Prostate gland (tissue), 2 donors: ENCODE measurements at regions not wholly inside any gene's neighbourhood (a gene's known extent, or its start where the extent isn't known, plus 50 kb on each side); places are given as distances from the start of the nearest gene placed in this dataset.

Experiments used
- DNase-seq: peaks from one replicate; pipeline ENCODE4 v3.0.0-alpha.2; 2019; ENCODE audit warnings: low spot score
- H3K27ac ChIP-seq, 2 donors: fragments of 200-600 bp; sonication (generic); 2 replicates each; pipeline ENCODE4 v1.5.1; 2017 to 2019
- H3K27me3 ChIP-seq: fragments of 200-600 bp; sonication (generic); replicated peaks from 2 replicates; pipeline ENCODE4 v1.5.1; 2019; ENCODE audit not compliant: insufficient read depth
- H3K36me3 ChIP-seq, 2 donors: fragments of 200-600 bp; sonication (generic); 1 replicate in 1 of 2; 2 replicates in 1 of 2; pipeline versions ENCODE4 v1.5.1 to v1.8.1; 2017 to 2019
- H3K4me1 ChIP-seq: fragments of 200-600 bp; sonication (generic); replicated peaks from 2 replicates; pipeline ENCODE4 v1.5.1; 2019
- H3K4me3 ChIP-seq, 2 donors: fragments of 200-600 bp; sonication (generic); 2 replicates each; pipeline ENCODE4 v1.5.1; 2017 to 2019
- H3K9me3 ChIP-seq: fragments of 200-600 bp; sonication (generic); 2 replicates; pipeline ENCODE4 v1.5.1; 2017
- POLR2A ChIP-seq: fragments of 450-650 bp; IDR thresholded peaks from one replicate; pipeline ENCODE4 v1.6.1; 2016; ENCODE audit warnings: antibody characterized with exemption, mild to moderate bottlenecking
- POLR2AphosphoS5 ChIP-seq: sonication (generic); formaldehyde crosslinking; IDR thresholded peaks from one replicate; pipeline ENCODE4 v1.6.1; 2017; ENCODE audit warnings: antibody characterized with exemption
- WGBS: methylation state at CpG from one replicate; pipeline ENCODE4 v1.1.5; 2018; 5-methylcytosine and 5-hydroxymethylcytosine counted together
- intact Hi-C: fragments of 100-400 bp; cut with DNase I; formaldehyde crosslinking; loops from one replicate; pipeline ENCODE4 v1.14.2; 2022
- TF ChIP-seq, protein P1 (sequence below), 4 experiments: fragments of 200-600 bp in 2 of 4; fragments of 450-650 bp in 2 of 4; sonication (generic) in 2 of 4; IDR thresholded peaks; 1 replicate in 3 of 4; 2 replicates in 1 of 4; pipeline ENCODE4 v1.5.1; 2016 to 2019; ENCODE audit warnings: antibody characterized with exemption in 4 of 4, mild to moderate bottlenecking in 2 of 4, moderate library complexity in 2 of 4

DNA sequence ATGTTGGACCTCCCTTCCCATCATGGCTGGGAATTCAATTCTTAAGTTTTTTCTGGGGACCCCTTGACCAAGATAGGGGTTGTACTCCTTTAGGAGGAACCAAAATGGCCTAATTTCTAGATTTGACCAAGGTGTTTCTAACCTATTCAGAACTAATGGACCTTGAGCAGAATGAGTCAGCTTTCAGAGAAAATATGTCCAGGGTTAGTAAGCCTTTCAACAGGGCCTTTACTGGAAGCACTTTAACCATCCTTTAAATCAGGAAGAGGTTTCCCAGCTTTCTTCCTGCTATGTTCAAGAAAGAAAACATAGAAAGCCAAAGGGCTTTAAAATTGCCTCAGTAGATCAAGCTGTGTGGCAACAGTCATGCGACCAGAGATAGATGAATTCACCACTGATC lies 1184.9 kb upstream of the ACVR2A start:
- WGBS, result 93% methylated on average over 1 of the region's 1 CpG
- DNase-seq, result no peak
- no peak overlapping the region for H3K27ac ChIP-seq
- H3K4me1 ChIP-seq, result no peaks in the 10 kb centered on the region
- no peak overlapping the region for H3K4me3 ChIP-seq
- intact Hi-C loops, result no loop called here
- TF ChIP-seq, protein P1, sequence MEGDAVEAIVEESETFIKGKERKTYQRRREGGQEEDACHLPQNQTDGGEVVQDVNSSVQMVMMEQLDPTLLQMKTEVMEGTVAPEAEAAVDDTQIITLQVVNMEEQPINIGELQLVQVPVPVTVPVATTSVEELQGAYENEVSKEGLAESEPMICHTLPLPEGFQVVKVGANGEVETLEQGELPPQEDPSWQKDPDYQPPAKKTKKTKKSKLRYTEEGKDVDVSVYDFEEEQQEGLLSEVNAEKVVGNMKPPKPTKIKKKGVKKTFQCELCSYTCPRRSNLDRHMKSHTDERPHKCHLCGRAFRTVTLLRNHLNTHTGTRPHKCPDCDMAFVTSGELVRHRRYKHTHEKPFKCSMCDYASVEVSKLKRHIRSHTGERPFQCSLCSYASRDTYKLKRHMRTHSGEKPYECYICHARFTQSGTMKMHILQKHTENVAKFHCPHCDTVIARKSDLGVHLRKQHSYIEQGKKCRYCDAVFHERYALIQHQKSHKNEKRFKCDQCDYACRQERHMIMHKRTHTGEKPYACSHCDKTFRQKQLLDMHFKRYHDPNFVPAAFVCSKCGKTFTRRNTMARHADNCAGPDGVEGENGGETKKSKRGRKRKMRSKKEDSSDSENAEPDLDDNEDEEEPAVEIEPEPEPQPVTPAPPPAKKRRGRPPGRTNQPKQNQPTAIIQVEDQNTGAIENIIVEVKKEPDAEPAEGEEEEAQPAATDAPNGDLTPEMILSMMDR (IDR thresholded peaks at IDR 0.05), result no peak
- TF ChIP-seq POLR2A, result no peak
- TF ChIP-seq POLR2AphosphoS5, result no peak
- no peaks in the 10 kb centered on the region for H3K9me3 ChIP-seq
- H3K27me3 ChIP-seq, result no peaks in the 10 kb centered on the region
- no peaks in the 10 kb centered on the region for H3K36me3 ChIP-seq

DNA sequence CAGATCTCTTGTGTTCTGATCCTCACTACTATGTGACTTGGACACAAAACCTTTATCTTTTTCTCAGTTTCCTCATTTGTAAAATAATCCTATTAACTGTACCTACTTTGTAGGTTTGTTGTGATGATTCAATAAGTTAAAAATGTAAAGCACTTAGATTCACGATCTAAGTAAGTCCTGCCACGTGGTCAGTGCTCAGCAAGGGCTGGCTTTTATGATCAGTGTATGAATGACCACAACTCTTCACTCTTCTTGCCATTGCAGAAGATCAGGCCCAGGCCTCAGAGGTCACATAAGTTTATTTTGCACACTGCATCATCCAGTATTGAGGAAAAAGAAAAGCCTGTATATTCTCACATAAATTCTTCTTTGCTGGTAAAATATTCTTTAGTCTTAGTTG lies 1192.5 kb upstream of the ACVR2A start:
- H3K4me3 ChIP-seq, result no peak overlapping the region
- no peak overlapping the region for H3K27ac ChIP-seq
- DNase-seq, result no peak
- intact Hi-C loops, result no loop called here
- 64% methylated on average over 2 of the region's 2 CpGs for WGBS
- no peaks in the 10 kb centered on the region for H3K4me1 ChIP-seq
- no peak for TF ChIP-seq POLR2A
- TF ChIP-seq, protein P1 (IDR thresholded peaks at IDR 0.05), result no peak
- no peak for TF ChIP-seq POLR2AphosphoS5
- no peaks in the 10 kb centered on the region for H3K27me3 ChIP-seq
- H3K9me3 ChIP-seq, result no peaks in the 10 kb centered on the region
- H3K36me3 ChIP-seq, result no peaks in the 10 kb centered on the region

DNA sequence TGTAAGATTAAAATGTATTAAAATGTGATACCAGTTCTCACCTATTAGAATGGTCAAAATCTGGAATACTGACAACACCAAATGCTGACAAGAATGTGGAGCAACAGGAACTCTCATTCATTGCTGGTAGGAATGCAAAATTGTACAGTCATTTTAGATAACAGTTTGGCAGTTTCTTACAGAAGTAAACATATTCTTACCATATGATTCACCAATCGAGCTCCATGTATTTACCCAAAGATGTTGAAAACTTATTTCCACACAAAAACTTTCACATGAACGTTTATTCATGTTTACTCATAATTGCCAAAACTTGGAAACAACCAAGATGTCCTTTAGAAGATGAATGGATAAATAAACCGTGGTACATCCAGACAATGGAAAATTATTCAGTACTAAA lies 1193.5 kb upstream of the ACVR2A start:
- no peaks in the 10 kb centered on the region for H3K9me3 ChIP-seq
- TF ChIP-seq, protein P1 (IDR thresholded peaks at IDR 0.05), result no peak
- TF ChIP-seq POLR2A (no peak), POLR2AphosphoS5 (no peak)
- no peaks in the 10 kb centered on the region for H3K4me1 ChIP-seq
- WGBS, result 84% methylated on average over 3 of the region's 3 CpGs
- H3K36me3 ChIP-seq, result no peaks in the 10 kb centered on the region
- H3K27me3 ChIP-seq, result no peaks in the 10 kb centered on the region
- H3K4me3 ChIP-seq, result no peak overlapping the region
- DNase-seq, result no peak
- intact Hi-C loops, result no loop called here
- no peak overlapping the region for H3K27ac ChIP-seq

DNA sequence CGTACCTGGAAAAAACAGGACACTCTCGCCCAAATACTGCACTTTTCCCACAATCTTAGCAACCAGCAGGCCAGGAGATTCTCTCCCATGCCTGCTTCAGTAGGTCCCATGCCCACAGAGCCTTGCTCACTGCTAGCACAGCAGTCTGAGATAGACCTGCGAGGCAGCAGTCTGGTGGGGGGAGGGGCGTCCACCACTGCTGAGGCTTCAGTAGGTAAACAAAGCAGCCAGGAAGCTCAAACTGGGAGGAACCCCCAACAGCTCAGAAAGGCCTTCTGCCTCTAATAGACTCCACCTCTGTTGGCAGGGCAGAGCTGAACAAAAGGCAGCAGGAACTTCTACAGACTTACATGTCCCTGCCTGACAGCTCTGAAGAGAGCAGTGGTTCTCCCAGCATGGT lies 1202.8 kb upstream of the ACVR2A start:
- intact Hi-C loops, result no loop called here
- Histone ChIP-seq H3K27ac (no peak overlapping the region), H3K36me3 (no peaks in the 10 kb centered on the region), H3K9me3 (no peaks in the 10 kb centered on the region), H3K4me1 (no peaks in the 10 kb centered on the region), H3K27me3 (no peaks in the 10 kb centered on the region), H3K4me3 (no peak overlapping the region)
- DNase-seq, result peak; percentile 4
- TF ChIP-seq, protein P1 (IDR thresholded peaks at IDR 0.05), result no peak
- TF ChIP-seq POLR2AphosphoS5, result no peak
- no peak for TF ChIP-seq POLR2A
- WGBS, result 72% methylated on average over 4 of the region's 4 CpGs

DNA sequence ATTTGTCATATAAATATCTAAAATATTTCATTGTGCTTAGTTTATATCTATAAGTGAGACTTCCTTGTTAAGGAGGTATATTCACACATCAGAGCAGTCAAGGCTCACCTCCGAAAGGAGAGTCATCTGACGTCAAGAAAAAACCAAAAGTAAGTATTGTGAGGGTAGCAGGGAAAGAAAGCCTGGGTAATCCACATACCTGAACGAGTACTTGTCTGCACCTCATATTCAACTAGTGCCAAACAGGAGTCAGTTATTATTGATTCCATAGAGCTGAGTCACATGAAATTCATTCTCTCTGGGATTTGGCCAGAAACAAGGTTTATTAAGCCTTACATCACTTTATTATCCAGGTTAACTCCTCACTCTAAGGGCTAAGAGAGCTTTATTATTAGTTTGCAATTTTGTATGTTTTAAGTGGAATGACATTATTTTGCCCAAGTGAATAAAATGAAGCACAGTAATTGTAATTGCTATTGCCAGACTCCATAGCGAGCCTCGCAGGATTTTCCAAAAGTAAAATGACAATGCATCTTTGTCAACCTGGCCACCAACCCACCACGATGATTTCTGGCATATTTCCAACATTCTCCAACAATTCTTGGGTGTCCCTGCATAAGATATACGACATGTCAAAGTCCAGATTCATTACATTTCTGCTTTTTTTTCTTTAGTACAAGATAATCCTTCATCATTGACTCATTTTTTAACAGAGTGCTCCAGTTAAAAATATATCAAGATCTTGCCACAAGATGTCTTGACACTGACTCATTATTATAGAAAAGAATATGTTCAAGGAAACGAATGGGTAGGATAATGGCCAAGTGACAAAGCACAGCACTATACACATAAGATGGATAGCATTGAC lies 1210.4 kb upstream of the ACVR2A start:
- Histone ChIP-seq H3K36me3 (no peaks in the 10 kb centered on the region), H3K4me3 (no peak overlapping the region), H3K4me1 (no peaks in the 10 kb centered on the region), H3K27me3 (no peaks in the 10 kb centered on the region), H3K9me3 (no peaks in the 10 kb centered on the region), H3K27ac (no peak overlapping the region)
- TF ChIP-seq, protein P1 (IDR thresholded peaks at IDR 0.05), result no peak
- no peak for TF ChIP-seq POLR2AphosphoS5
- no peak for TF ChIP-seq POLR2A
- WGBS, result 53% methylated on average over 8 of the region's 8 CpGs
- no peak for DNase-seq
- intact Hi-C loops, result no loop called here
